ENCODE measurements at regions not wholly inside any gene's neighbourhood (a gene's known extent, or its start where the extent isn't known, plus 50 kb on each side); places are given as distances from the start of the nearest gene placed in this dataset.

DNA sequence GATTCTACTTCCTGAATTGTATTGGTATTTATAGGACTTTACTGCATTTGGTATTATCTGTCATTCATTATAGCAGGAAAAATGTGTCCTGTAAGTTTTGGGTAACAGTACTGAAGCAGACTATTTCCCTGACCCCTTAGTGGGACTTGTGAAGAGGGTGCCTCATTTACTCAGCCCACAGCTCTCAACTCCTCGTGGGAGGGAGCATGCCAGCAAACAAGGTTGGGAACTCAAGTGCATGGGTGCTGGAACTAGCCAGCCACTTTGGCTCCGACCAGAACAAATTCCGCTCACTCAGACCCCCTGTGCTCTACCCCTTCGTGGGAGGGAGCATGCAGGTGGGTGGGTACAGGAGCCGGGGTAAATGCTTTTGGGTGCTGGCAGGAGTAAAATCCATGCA, 1773.5 kb upstream of the WWC1 start:
- peaks cover 16% of the 10 kb centered on the region for H3K9me3 Mint-ChIP-seq (ENCODE audit: low read depth)
- no peaks in the 10 kb centered on the region for H3K27me3 Mint-ChIP-seq
- no peak overlapping the region for H3K27ac Mint-ChIP-seq
- H3K36me3 Mint-ChIP-seq, result no peaks in the 10 kb centered on the region
- H3K4me1 Mint-ChIP-seq (ENCODE audit: low read depth), result no peaks in the 10 kb centered on the region
- H3K4me3 Mint-ChIP-seq, result no peak overlapping the region

GRCh38 chr5:166523206-166523605, 1768.2 kb upstream of the WWC1 start:
- Mint-ChIP-seq H3K36me3 (no peaks in the 10 kb centered on the region), H3K4me3 (no peak overlapping the region), H3K27ac (no peak overlapping the region), H3K9me3 (ENCODE audit: low read depth) (peaks cover 10% of the 10 kb centered on the region), H3K4me1 (ENCODE audit: low read depth) (no peaks in the 10 kb centered on the region), H3K27me3 (no peaks in the 10 kb centered on the region)

- H3K27me3 Mint-ChIP-seq, result no peaks in the 10 kb centered on the region
- peaks cover 5% of the 10 kb centered on the region for H3K9me3 Mint-ChIP-seq (ENCODE audit: low read depth)
- no peak overlapping the region for H3K4me3 Mint-ChIP-seq
- H3K36me3 Mint-ChIP-seq, result no peaks in the 10 kb centered on the region
- H3K27ac Mint-ChIP-seq, result no peak overlapping the region
- H3K4me1 Mint-ChIP-seq (ENCODE audit: low read depth), result no peaks in the 10 kb centered on the region
Observed at GRCh38 chr5:166529200-166529599, 1762.2 kb upstream of the WWC1 start.

DNA sequence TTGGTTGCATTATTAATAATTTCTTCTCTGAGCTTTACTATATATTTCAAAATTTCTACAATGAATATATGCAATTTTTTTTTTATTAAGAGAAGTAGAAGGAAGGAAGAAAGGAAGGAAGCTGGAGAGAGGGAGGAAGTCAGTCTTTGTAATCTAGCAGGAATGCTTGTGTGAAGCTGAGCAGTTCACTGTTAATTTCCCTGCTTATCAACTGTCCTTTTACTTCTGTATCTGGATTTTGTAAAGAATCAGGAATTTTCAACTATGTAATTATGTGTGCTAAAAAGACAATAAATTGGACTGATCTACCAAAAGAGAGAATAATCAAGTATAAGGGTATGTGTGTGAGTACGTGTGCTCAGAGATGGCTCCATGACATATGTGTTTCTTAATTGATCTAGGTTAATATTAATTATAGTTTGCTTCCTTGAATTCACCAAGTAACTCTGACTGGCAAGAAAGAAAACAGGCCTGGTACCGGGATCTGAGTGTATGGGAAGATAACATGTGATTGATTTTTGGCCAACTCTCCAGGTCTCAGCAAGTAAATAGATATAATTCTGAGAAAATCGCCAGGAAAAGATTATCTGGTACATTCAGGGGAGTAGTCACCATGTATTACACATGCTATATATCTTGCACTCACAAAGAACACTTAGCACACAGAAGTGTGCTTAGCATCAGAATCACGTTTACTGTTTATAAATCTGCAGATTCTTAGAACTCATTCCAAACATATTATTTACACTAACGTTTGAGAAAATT, 1758.8 kb upstream of the WWC1 start:
- H3K27ac Mint-ChIP-seq, result no peak overlapping the region
- H3K4me3 Mint-ChIP-seq, result no peak overlapping the region
- H3K4me1 Mint-ChIP-seq (ENCODE audit: low read depth), result no peaks in the 10 kb centered on the region
- no peaks in the 10 kb centered on the region for H3K36me3 Mint-ChIP-seq
- peaks cover 6% of the 10 kb centered on the region for H3K9me3 Mint-ChIP-seq (ENCODE audit: low read depth)
- H3K27me3 Mint-ChIP-seq, result no peaks in the 10 kb centered on the region

DNA sequence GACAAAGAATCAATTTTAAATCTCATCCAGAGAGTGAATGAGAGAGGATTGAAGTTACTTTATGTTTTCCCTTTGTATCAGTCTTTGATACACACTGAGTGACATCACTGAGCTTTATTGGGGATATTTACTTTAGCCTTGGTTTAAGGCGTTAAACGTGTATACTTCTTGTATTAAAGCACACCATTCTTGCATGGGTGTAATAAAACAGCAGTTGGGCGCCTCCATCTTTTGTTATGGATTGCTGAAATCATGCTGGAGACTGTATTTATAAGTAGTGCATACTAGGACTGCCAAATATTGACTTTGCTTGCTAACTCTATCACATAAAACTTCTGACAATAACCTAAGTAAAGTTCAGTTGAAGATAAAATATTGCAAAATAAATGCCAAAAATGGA, 1755.8 kb upstream of the WWC1 start:
- H3K27ac Mint-ChIP-seq, result no peak overlapping the region
- no peaks in the 10 kb centered on the region for H3K4me1 Mint-ChIP-seq (ENCODE audit: low read depth)
- H3K36me3 Mint-ChIP-seq, result no peaks in the 10 kb centered on the region
- no peaks in the 10 kb centered on the region for H3K27me3 Mint-ChIP-seq
- H3K4me3 Mint-ChIP-seq, result no peak overlapping the region
- peaks cover 6% of the 10 kb centered on the region for H3K9me3 Mint-ChIP-seq (ENCODE audit: low read depth)

DNA sequence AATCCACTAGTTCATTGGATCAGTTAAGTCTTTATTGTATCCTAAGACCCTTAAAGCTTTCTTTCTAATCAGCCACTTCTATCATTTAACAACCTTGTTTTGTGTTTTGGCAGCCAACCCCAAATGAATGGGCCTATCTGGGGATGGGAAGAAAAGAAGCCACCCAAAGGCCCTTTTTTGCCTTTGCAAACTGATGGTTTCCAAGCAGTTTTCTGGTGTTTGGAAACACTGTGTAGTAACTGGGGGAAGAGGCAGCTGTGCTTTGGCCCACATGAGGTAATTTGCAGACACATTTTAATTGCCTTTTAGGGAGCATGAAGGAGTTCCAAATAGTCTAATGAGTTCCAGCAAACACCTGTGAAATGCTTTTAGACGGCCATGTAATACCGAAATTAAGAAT, 1751.3 kb upstream of the WWC1 start:
- Mint-ChIP-seq H3K27me3 (no peaks in the 10 kb centered on the region), H3K27ac (no peak overlapping the region), H3K4me1 (ENCODE audit: low read depth) (no peaks in the 10 kb centered on the region), H3K9me3 (ENCODE audit: low read depth) (peaks cover 6% of the 10 kb centered on the region), H3K36me3 (no peaks in the 10 kb centered on the region), H3K4me3 (no peak overlapping the region)

DNA sequence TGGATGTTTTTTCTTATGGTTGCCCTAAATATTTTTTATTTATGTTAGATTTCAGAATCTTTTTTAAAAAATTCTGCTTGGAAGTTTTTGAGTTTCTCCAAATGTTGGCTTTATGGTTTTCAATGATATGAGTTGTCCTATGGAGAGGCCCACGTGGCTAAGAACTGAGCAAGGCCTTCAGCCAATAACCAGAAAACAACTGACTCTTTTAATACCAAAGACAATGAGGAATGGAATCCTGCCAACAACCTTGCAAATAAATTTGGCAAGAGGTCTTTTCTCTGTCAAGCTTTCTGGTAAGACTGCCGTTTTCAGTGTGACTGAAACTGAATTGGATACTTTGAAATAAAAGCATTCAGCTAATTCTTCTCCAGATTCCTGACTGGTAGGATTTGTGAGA, 1740.1 kb upstream of the WWC1 start:
- Mint-ChIP-seq H3K4me1 (ENCODE audit: low read depth) (no peaks in the 10 kb centered on the region), H3K36me3 (no peaks in the 10 kb centered on the region), H3K27ac (no peak overlapping the region)

DNA sequence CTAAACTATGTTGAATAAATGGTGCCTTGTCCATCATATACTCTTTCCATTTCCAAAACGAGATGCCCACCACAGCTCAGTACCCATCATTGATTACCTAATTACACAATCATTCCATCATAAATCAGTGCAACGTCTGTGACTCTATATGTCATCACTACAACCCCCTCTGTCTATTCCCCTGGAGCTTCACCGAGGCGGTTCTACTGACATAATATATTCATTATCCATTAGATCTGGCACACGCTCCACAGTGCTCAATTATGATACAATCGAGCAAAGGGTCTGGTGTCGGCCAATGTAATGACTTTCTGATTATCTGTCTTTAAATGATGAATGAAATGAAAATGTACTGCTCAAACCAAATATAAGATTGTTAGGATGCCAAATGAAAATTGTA, 1737.7 kb upstream of the WWC1 start:
- H3K36me3 Mint-ChIP-seq, result no peaks in the 10 kb centered on the region
- H3K27ac Mint-ChIP-seq, result no peak overlapping the region

More for the DNA sequence above, 1740.1 kb upstream of the WWC1 start:
- H3K27me3 Mint-ChIP-seq, result no peaks in the 10 kb centered on the region
- no peak overlapping the region for H3K4me3 Mint-ChIP-seq
- peaks cover 10% of the 10 kb centered on the region for H3K9me3 Mint-ChIP-seq (ENCODE audit: low read depth)

GRCh38 chr5:166561759-166562158, 1729.7 kb upstream of the WWC1 start:
- H3K36me3 Mint-ChIP-seq, result no peaks in the 10 kb centered on the region
- H3K4me3 Mint-ChIP-seq, result no peak overlapping the region
- no peak overlapping the region for H3K27ac Mint-ChIP-seq
- H3K27me3 Mint-ChIP-seq, result no peaks in the 10 kb centered on the region
- H3K9me3 Mint-ChIP-seq (ENCODE audit: low read depth), result peaks cover 16% of the 10 kb centered on the region
- no peaks in the 10 kb centered on the region for H3K4me1 Mint-ChIP-seq (ENCODE audit: low read depth)

More for the DNA sequence above, 1737.7 kb upstream of the WWC1 start:
- Mint-ChIP-seq H3K4me3 (no peak overlapping the region), H3K9me3 (ENCODE audit: low read depth) (peaks cover 13% of the 10 kb centered on the region), H3K27me3 (no peaks in the 10 kb centered on the region), H3K4me1 (ENCODE audit: low read depth) (no peaks in the 10 kb centered on the region)

DNA sequence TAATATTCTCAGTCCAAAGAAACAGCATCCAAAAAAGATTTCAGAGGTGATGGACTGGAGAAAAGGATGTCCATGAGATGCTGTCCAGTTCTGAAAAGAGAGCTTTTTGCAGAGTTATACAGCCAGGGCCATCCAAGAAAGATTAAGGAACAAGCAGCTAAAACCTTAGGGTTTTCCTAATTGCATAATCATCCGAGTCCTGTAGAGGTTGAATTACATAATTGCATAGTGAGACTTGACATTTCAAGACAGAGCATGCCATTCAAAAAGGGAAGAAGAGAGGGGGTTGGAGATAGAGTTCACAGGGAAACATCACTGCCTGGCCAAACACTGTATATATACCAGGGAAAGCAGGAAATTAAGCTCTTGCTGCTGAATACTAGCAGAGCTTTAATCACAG, 1729.2 kb upstream of the WWC1 start:
- Mint-ChIP-seq H3K36me3 (no peaks in the 10 kb centered on the region), H3K27me3 (no peaks in the 10 kb centered on the region), H3K27ac (no peak overlapping the region), H3K4me3 (no peak overlapping the region), H3K4me1 (ENCODE audit: low read depth) (no peaks in the 10 kb centered on the region), H3K9me3 (ENCODE audit: low read depth) (peaks cover 16% of the 10 kb centered on the region)

GRCh38 chr5:166566725-166567124, 1724.7 kb upstream of the WWC1 start:
- Mint-ChIP-seq H3K27ac (no peak overlapping the region), H3K9me3 (ENCODE audit: low read depth) (peaks cover 12% of the 10 kb centered on the region), H3K4me1 (ENCODE audit: low read depth) (no peaks in the 10 kb centered on the region), H3K36me3 (no peaks in the 10 kb centered on the region), H3K27me3 (no peaks in the 10 kb centered on the region), H3K4me3 (no peak overlapping the region)

DNA sequence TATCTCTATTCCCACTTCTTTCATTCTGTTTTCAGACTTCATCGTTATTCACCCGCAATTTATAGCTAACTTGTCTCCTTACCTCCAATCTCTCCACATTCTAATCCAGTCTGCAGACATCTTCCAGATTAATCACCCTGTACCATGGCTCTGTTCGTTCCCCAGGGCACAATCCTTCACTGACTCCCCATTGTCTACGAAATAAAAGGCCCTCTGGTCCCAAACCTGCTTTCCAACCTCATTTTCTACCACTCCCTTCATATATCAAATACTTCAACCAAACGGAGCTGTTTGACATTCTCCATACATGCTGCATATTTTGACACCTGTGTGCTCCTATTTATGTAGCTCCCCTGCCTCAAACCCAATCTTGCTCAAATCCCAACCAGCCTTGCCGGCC, 1720.6 kb upstream of the WWC1 start:
- no peaks in the 10 kb centered on the region for H3K4me1 Mint-ChIP-seq (ENCODE audit: low read depth)
- no peak overlapping the region for H3K27ac Mint-ChIP-seq
- H3K9me3 Mint-ChIP-seq (ENCODE audit: low read depth), result peaks cover 23% of the 10 kb centered on the region
- no peaks in the 10 kb centered on the region for H3K27me3 Mint-ChIP-seq
- no peaks in the 10 kb centered on the region for H3K36me3 Mint-ChIP-seq
- H3K4me3 Mint-ChIP-seq, result no peak overlapping the region

DNA sequence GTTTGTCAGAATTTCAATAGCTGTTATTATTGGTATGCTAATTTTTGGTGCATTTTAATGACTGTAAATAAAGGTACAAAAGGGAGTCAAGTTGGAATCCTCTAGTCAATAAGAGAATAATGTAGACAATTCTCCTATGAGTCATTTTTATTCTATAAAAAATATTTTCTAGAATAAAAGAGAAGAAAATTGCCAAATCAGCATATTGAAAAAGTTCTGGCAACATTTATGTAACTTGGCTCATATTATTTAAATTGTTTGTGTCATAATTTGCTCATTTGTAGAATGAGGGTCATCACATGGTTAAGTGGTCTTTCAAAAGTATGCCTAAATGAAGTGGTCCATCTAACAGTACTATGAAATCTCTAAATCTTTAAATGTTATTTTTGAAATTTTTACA, 1719.8 kb upstream of the WWC1 start:
- peaks cover 23% of the 10 kb centered on the region for H3K9me3 Mint-ChIP-seq (ENCODE audit: low read depth)
- no peaks in the 10 kb centered on the region for H3K36me3 Mint-ChIP-seq
- H3K4me1 Mint-ChIP-seq (ENCODE audit: low read depth), result no peaks in the 10 kb centered on the region
- no peak overlapping the region for H3K4me3 Mint-ChIP-seq
- no peak overlapping the region for H3K27ac Mint-ChIP-seq
- H3K27me3 Mint-ChIP-seq, result no peaks in the 10 kb centered on the region

GRCh38 chr5:166576323-166576722, 1715.1 kb upstream of the WWC1 start:
- Mint-ChIP-seq H3K27ac (no peak overlapping the region), H3K4me3 (no peak overlapping the region), H3K4me1 (ENCODE audit: low read depth) (no peaks in the 10 kb centered on the region), H3K27me3 (no peaks in the 10 kb centered on the region), H3K9me3 (ENCODE audit: low read depth) (peaks cover 24% of the 10 kb centered on the region), H3K36me3 (no peaks in the 10 kb centered on the region)

DNA sequence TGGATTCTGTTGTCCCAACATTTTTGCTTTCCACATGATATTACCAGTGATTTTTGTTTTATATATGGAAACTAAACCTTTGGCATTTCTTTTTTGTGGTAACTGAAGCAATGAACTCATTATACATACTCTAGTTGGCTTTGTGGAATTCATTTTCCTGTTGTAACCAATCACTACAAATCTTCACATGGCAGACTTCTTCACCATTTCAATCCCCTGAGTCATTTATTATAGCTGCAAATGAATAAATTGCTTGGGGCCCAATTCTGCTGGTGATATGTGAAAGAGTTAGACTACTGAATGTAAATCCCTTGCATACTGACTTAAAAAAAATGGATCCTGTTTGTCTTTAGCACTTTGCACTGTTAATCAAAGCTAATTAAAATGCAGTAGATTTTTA, 1709.6 kb upstream of the WWC1 start:
- no peak overlapping the region for H3K4me3 Mint-ChIP-seq
- no peaks in the 10 kb centered on the region for H3K4me1 Mint-ChIP-seq (ENCODE audit: low read depth)
- no peak overlapping the region for H3K27ac Mint-ChIP-seq
- no peaks in the 10 kb centered on the region for H3K27me3 Mint-ChIP-seq
- peaks cover 8% of the 10 kb centered on the region for H3K9me3 Mint-ChIP-seq (ENCODE audit: low read depth)
- no peaks in the 10 kb centered on the region for H3K36me3 Mint-ChIP-seq

DNA sequence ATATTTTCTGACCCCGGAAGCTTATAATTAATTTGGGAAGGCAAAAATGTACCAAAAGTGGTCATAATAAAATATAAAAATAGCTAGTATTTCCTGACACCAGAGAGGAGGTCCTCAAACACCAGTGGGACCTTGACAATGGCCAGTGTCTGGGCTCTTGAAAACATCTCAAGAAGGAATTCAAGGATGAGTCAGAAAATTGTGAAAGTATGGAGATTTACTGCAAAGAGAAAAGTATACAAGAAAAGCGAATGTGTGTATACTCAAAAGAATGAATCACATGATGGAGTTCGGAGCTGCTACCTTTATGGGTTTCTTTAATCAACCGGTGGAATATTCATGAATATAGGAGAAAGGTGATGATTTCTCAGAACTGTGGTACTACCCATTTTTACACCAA, 1709.0 kb upstream of the WWC1 start:
- H3K27ac Mint-ChIP-seq, result no peak overlapping the region
- no peak overlapping the region for H3K4me3 Mint-ChIP-seq
- no peaks in the 10 kb centered on the region for H3K36me3 Mint-ChIP-seq
- peaks cover 8% of the 10 kb centered on the region for H3K9me3 Mint-ChIP-seq (ENCODE audit: low read depth)
- no peaks in the 10 kb centered on the region for H3K27me3 Mint-ChIP-seq
- no peaks in the 10 kb centered on the region for H3K4me1 Mint-ChIP-seq (ENCODE audit: low read depth)
